ENCODE measurements at regions not wholly inside any gene's neighbourhood (a gene's known extent, or its start where the extent isn't known, plus 50 kb on each side); places are given as distances from the start of the nearest gene placed in this dataset.
"Not testable (repeated sequence)": the region's sequence is repeated elsewhere in the genome, so short reads cannot be mapped to it uniquely, and the experiment has no call there.

GRCh38 chr4:31445526-31445925 lies 725.4 kb downstream of the PCDH7 start:
- DNase-seq (ENCODE audit: low read depth): no peak

- no peak for DNase-seq (ENCODE audit: low read depth)
Measured at GRCh38 chr4:31455612-31456011, 735.4 kb downstream of the PCDH7 start.

- no peak for DNase-seq (ENCODE audit: low read depth)
Measured at GRCh38 chr4:31458813-31459212, 738.6 kb downstream of the PCDH7 start.

GRCh38 chr4:31461421-31461820 lies 741.3 kb downstream of the PCDH7 start:
- no peak for DNase-seq (ENCODE audit: low read depth)

GRCh38 chr4:31467781-31468180 lies 747.6 kb downstream of the PCDH7 start:
- DNase-seq (ENCODE audit: low read depth): peak; percentile 0

- DNase-seq (ENCODE audit: low read depth): no peak
Measured at GRCh38 chr4:31474221-31474620, 754.1 kb downstream of the PCDH7 start.

- no peak for DNase-seq (ENCODE audit: low read depth)
Measured at GRCh38 chr4:31482691-31483090, 762.5 kb downstream of the PCDH7 start.

GRCh38 chr4:31499216-31499615 lies 779.0 kb downstream of the PCDH7 start:
- DNase-seq (ENCODE audit: low read depth): not testable (repeated sequence)

- no peak for DNase-seq (ENCODE audit: low read depth)
Measured at GRCh38 chr4:31516520-31516919, 796.4 kb downstream of the PCDH7 start.

GRCh38 chr4:31518796-31519250 lies 798.7 kb downstream of the PCDH7 start:
- peak; percentile 0 for DNase-seq (ENCODE audit: low read depth)

- no peak for DNase-seq (ENCODE audit: low read depth)
Measured at GRCh38 chr4:31530555-31530954, 810.4 kb downstream of the PCDH7 start.

- DNase-seq (ENCODE audit: low read depth): no peak
Measured at GRCh38 chr4:31538877-31539276, 818.7 kb downstream of the PCDH7 start.

- DNase-seq (ENCODE audit: low read depth): no peak
Measured at GRCh38 chr4:31539284-31540069, 819.3 kb downstream of the PCDH7 start.

GRCh38 chr4:31545330-31545729 lies 825.2 kb downstream of the PCDH7 start:
- DNase-seq (ENCODE audit: low read depth): no peak

GRCh38 chr4:31545755-31546154 lies 825.6 kb downstream of the PCDH7 start:
- DNase-seq (ENCODE audit: low read depth): no peak

- DNase-seq (ENCODE audit: low read depth): no peak
Measured at GRCh38 chr4:31548021-31548420, 827.9 kb downstream of the PCDH7 start.

GRCh38 chr4:31548823-31549222 lies 828.7 kb downstream of the PCDH7 start:
- DNase-seq (ENCODE audit: low read depth): no peak

GRCh38 chr4:31549256-31549655 lies 829.1 kb downstream of the PCDH7 start:
- DNase-seq (ENCODE audit: low read depth): no peak

GRCh38 chr4:31557437-31557836 lies 837.3 kb downstream of the PCDH7 start:
- DNase-seq (ENCODE audit: low read depth): no peak

GRCh38 chr4:31573554-31573953 lies 853.4 kb downstream of the PCDH7 start:
- DNase-seq (ENCODE audit: low read depth): no peak

- no peak for DNase-seq (ENCODE audit: low read depth)
Measured at GRCh38 chr4:31575504-31575903, 855.3 kb downstream of the PCDH7 start.

- no peak for DNase-seq (ENCODE audit: low read depth)
Measured at GRCh38 chr4:31580843-31581242, 860.7 kb downstream of the PCDH7 start.

GRCh38 chr4:31585503-31585902 lies 865.3 kb downstream of the PCDH7 start:
- no peak for DNase-seq (ENCODE audit: low read depth)
